GM20431 (cell line): ENCODE measurements at regions not wholly inside any gene's neighbourhood (a gene's known extent, or its start where the extent isn't known, plus 50 kb on each side); places are given as distances from the start of the nearest gene placed in this dataset.

Experiments used
- in situ Hi-C: fragments of 300-500 bp; cut with MseI, MboI; formaldehyde crosslinking; loops from one replicate; pipeline ENCODE4 v1.15.0; 2020; ENCODE audit warnings: low sequenced_read_pairs; ENCODE audit not compliant: unreplicated experiment

DNA sequence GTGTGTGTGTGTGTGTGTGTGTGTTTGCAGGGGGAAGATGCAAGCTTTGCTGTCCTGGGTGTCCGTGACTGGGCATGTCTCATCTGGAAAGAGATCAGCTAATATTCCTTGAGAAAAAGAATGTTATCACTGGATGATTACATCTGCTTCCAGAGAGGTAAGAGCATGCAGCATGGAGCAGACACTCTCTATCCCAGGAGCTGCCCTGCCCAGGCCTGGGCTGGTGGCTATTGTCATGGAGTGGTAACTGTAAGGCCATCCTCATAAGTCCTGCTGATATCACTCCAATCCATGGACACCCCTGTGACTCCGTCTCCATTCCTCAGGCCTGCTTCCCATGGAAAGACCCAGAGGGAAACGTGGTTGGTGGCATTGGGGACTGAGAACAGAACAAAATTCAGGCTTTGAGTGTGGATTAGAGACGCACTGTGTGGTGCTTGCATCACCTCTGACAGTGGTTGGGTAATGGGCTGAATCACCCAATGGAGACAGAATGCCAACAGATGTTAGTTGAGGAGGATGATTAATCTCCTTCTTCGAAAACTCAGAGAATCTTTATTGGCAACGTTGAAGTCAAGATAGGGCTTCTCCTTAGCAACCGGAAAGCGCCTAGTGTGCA, 52.0 kb upstream of the KCNIP1 start:
- in situ Hi-C loops = no loop called here

GRCh38 chr5:170450061-170450669, 53.7 kb upstream of the KCNIP1 start:
- in situ Hi-C loops = no loop called here

GRCh38 chr5:170449232-170449631, 54.6 kb upstream of the KCNIP1 start:
- in situ Hi-C loops = no loop called here

- in situ Hi-C loops = no loop called here
Observed at GRCh38 chr5:170448221-170448620, 55.6 kb upstream of the KCNIP1 start.

GRCh38 chr5:170446365-170446764, 57.2 kb upstream of the KCNMB1 start:
- in situ Hi-C loops = no loop called here

DNA sequence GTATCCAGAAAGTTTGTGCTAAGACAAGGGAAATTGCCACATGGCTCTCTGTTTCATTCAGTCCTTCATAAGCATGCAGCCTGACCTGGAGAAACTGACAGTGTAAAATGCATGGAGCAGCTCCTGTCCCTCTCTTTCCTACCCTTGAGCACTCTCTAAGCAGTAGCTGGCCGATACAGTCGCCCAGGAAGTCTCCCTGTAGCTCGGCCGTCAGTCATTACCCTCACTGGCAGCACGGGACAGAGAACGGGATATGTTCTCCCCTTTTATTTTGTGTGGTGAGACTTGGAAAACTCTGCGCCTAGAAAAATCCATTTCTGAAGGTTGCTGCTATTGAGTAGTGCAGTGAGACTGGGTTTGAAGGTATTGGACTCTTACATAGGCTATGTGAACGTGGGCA, 56.8 kb upstream of the KCNMB1 start:
- in situ Hi-C loops = no loop called here

DNA sequence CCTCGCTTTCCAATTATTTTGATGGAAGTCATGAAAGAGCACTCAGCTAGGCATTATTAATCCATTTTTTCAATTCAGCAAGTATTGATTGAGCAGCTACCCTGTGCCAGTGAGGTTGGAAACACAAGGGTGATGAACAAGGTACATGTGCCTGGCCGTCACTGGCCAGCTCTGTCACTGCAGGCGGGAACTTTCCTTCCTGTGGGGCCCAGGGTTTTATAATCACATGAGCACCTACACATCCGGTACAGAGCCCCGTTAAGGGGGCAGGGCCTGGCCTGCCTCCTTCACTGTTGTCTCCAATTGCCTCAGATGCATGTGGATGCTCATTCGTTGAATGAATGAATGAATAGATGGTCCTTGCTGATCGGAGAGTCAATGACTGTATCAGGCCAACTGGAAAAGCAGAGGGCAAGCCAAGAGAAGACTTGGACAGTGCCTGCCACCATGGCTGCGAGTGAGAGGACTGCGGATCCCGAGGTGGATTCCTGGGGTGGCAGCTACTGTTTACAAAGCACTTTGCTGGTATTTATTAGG, 55.9 kb upstream of the KCNMB1 start:
- in situ Hi-C loops = no loop called here

GRCh38 chr5:170444181-170444580, 55.0 kb upstream of the KCNMB1 start:
- in situ Hi-C loops = no loop called here

GRCh38 chr5:170443624-170444023, 54.5 kb upstream of the KCNMB1 start:
- in situ Hi-C loops = no loop called here

DNA sequence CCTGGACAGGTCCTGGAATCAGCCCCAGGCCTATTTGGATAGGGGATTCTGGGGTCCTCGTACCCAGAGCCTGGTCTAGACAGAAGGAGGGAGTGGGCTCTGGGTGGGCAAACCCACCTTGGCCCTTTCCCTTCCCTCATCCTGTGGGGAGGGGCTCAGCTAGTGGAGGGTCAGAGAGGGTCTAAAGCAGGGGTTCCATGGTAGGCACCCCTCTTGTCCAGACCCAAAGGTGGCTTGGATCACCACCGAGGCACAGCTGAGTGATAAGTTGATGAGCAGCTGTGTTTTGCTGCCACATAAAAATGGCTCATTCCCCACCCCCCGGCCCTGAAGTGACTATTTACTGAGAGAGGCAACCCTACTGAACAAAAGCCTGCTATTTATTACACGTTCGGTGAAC, 53.8 kb upstream of the KCNMB1 start:
- in situ Hi-C loops = no loop called here

- in situ Hi-C loops = no loop called here
Observed at GRCh38 chr5:170442391-170442790, 53.2 kb upstream of the KCNMB1 start.

GRCh38 chr5:170441393-170441784, 52.2 kb upstream of the KCNMB1 start:
- in situ Hi-C loops = no loop called here

- in situ Hi-C loops = no loop called here
Observed at GRCh38 chr5:170440771-170441392, 51.7 kb upstream of the KCNMB1 start.

DNA sequence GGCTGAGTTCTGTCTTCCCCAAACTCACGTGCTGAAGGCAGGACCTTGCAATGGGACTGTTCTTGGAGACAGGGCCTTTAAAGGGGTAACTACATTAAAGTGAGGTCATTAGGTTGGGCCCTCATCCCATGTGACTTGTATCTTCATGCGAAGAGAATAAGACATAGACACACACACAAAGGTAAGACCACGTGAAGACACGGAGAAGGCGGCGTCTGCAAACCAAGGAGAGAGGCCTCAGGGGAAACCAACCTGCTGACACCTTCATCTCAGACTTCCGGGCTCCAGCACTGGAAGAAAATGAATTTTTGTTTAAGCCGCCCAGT, 50.7 kb upstream of the KCNMB1 start:
- in situ Hi-C loops = loop anchor here (10.0 kb wide), 1 partner anchor 185 kb away; no protein-coding TSS in a partner anchor

- in situ Hi-C loops = loop anchor here (10.0 kb wide), 1 partner anchor 185 kb away; no protein-coding TSS in a partner anchor
Observed at GRCh38 chr5:170439223-170439943, 50.2 kb upstream of the KCNMB1 start.
